H1 (cell line): ENCODE measurements at regions not wholly inside any gene's neighbourhood (a gene's known extent, or its start where the extent isn't known, plus 50 kb on each side); places are given as distances from the start of the nearest gene placed in this dataset.
"Not testable (repeated sequence)": the region's sequence is repeated elsewhere in the genome, so short reads cannot be mapped to it uniquely, and the experiment has no call there.

ENCODE experiments used
- BRCA1 ChIP-seq: IDR thresholded peaks from 2 replicates; pipeline ENCODE4 v1.6.1; 2012; ENCODE audit warnings: low read depth, low read length, improper control_type of control experiment
- CTCF ChIP-seq, 3 experiments: IDR thresholded peaks; 1 replicate in 2 of 3; 2 replicates in 1 of 3; pipeline versions ENCODE4 v1.5.1 to v1.6.1; 2011; ENCODE audit warnings: low read length in 3 of 3, mild to moderate bottlenecking in 3 of 3, inconsistent platforms in 2 of 3, low read depth in 1 of 3, moderate library complexity in 1 of 3; ENCODE audit not compliant: insufficient read depth in 1 of 3; ENCODE audit errors: control extremely low read depth in 1 of 3
- E2F6 ChIP-seq: IDR thresholded peaks from 2 replicates; pipeline ENCODE4 v1.6.1; 2012; ENCODE audit warnings: inconsistent platforms
- EP300 ChIP-seq, 2 experiments: IDR thresholded peaks; 1 replicate in 1 of 2; 2 replicates in 1 of 2; pipeline ENCODE4 v1.6.1; 2011 to 2012; ENCODE audit warnings: low read depth in 2 of 2, low read length in 2 of 2, mild to moderate bottlenecking in 2 of 2, borderline replicate concordance in 1 of 2, inconsistent platforms in 1 of 2, moderate library complexity in 1 of 2
- EZH2 ChIP-seq: fragments of 200-600 bp; sonication (generic); IDR thresholded peaks from 2 replicates; pipeline ENCODE4 v1.7.1; 2012; ENCODE audit warnings: low read depth, mild to moderate bottlenecking, moderate library complexity, low read length, inconsistent platforms; ENCODE audit not compliant: severe bottlenecking
- HDAC6 ChIP-seq: IDR thresholded peaks from one replicate; pipeline ENCODE4 v1.7.1; 2012; ENCODE audit warnings: low read depth, mild to moderate bottlenecking, inconsistent platforms, low read length, moderate library complexity
- POLR2A ChIP-seq, 2 experiments: IDR thresholded peaks; 1 replicate in 1 of 2; 2 replicates in 1 of 2; pipeline ENCODE4 v1.6.1; 2011; ENCODE audit warnings: low read depth in 2 of 2, low read length in 2 of 2, mild to moderate bottlenecking in 2 of 2; ENCODE audit errors: control extremely low read depth in 1 of 2
- TBP ChIP-seq: IDR thresholded peaks from 2 replicates; pipeline ENCODE4 v1.6.1; 2011; ENCODE audit warnings: low read depth, low read length, improper control_type of control experiment
- TEAD4 ChIP-seq: IDR thresholded peaks from 2 replicates; pipeline ENCODE4 v1.6.1; 2012; ENCODE audit warnings: low read depth, low read length, inconsistent platforms, mixed read lengths
- USF2 ChIP-seq: IDR thresholded peaks from 2 replicates; pipeline ENCODE4 v1.6.1; 2011; ENCODE audit warnings: low read length, improper control_type of control experiment

- not testable (repeated sequence) for TF ChIP-seq BRCA1; TEAD4; E2F6; EZH2; EP300 (IDR thresholded peaks at IDR 0.05; ENCODE audit: borderline replicate concordance in 1 of 2, low read depth in 2 of 2, low read length in 2 of 2); TBP; USF2; HDAC6; POLR2A (IDR thresholded peaks at IDR 0.05; ENCODE audit: control extremely low read depth in 1 of 2, low read depth in 2 of 2, low read length in 2 of 2); CTCF (IDR thresholded peaks at IDR 0.05; ENCODE audit: control extremely low read depth in 1 of 3, insufficient read depth in 1 of 3, low read depth in 1 of 3, low read length in 3 of 3)
Measured at GRCh38 chr3:137713965-137714364, 50.1 kb upstream of the SOX14 start.
